T-helper 2 cell treated with Interferon-gamma antibody and Interleukin-4, amounts not matched to agents 5 μg/mL and 100 μg/mL, for 36 hours (primary cell): ENCODE measurements at regions not wholly inside any gene's neighbourhood (a gene's known extent, or its start where the extent isn't known, plus 50 kb on each side); places are given as distances from the start of the nearest gene placed in this dataset.
A peak's percentile ranks its signal among the peaks of the same experiment; 100 is the strongest.
"Not testable (repeated sequence)": the region's sequence is repeated elsewhere in the genome, so short reads cannot be mapped to it uniquely, and the experiment has no call there.

Experiments used
- DNase-seq: peaks from one replicate; pipeline ENCODE4 v3.0.0; 2021; ENCODE audit warnings: low spot score
- H3K27ac Mint-ChIP-seq: one replicate; pipeline ENCODE4 v1.8.0; 2021; ENCODE audit warnings: mild to moderate bottlenecking, mixed read lengths
- H3K27me3 Mint-ChIP-seq: one replicate; pipeline ENCODE4 v1.8.0; 2021; ENCODE audit warnings: low read depth, mixed read lengths
- H3K36me3 Mint-ChIP-seq: one replicate; pipeline ENCODE4 v1.8.0; 2021; ENCODE audit warnings: low read depth, mixed read lengths
- H3K4me1 Mint-ChIP-seq: one replicate; pipeline ENCODE4 v1.8.0; 2021; ENCODE audit warnings: low read depth, mixed read lengths
- H3K4me3 Mint-ChIP-seq: one replicate; pipeline ENCODE4 v1.8.0; 2022; ENCODE audit warnings: mild to moderate bottlenecking, moderate library complexity, mixed read lengths
- H3K9me3 Mint-ChIP-seq: one replicate; pipeline ENCODE4 v1.8.0; 2021; ENCODE audit warnings: mixed read lengths

DNA sequence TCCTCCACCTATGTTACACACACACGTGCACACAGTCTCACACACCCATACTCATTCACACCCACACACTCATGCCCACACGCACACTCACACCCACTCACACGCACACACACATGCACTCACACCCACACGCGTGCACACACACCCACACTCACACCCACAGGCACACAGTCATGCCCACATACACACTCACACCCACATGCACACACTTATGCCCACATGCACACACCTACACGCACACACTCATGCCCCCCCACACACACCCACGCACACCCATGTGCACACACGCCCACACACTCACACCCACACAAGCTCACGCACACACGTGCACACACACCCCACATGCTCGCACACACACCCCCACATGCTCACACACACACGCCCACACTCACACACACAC is 140.0 kb downstream of the F11 start:
- no peaks in the 10 kb centered on the region for H3K4me1 Mint-ChIP-seq
- H3K27me3 Mint-ChIP-seq = no peaks in the 10 kb centered on the region
- H3K27ac Mint-ChIP-seq = no peak overlapping the region
- no peaks in the 10 kb centered on the region for H3K36me3 Mint-ChIP-seq
- peaks cover 7% of the 10 kb centered on the region for H3K9me3 Mint-ChIP-seq
- no peak overlapping the region for H3K4me3 Mint-ChIP-seq
- no peak for DNase-seq

GRCh38 chr4:186404562-186405134 is 138.7 kb downstream of the F11 start:
- no peaks in the 10 kb centered on the region for H3K36me3 Mint-ChIP-seq
- H3K9me3 Mint-ChIP-seq = peaks cover 7% of the 10 kb centered on the region
- H3K27ac Mint-ChIP-seq = no peak overlapping the region
- no peaks in the 10 kb centered on the region for H3K4me1 Mint-ChIP-seq
- H3K27me3 Mint-ChIP-seq = no peaks in the 10 kb centered on the region
- DNase-seq = no peak
- no peak overlapping the region for H3K4me3 Mint-ChIP-seq

DNA sequence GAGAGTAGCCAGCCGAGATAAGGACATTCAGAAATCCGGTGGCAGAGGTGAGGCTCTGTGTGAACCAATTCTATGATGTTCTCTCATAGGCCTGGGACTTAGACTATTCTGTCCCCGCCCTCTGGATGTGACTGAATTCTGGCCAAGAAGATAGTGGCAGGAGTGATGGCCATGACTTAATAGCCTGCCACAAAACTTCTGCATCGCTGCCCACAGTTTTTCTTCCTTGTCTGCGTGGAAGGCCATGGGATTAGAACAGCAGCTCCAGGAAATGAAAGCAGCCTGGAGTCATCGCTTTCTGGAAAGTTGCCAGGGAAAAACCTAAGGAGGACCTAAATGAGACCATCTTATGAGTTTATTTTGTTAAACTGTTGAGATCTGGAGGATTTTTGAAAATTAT is 134.7 kb downstream of the F11 start:
- no peaks in the 10 kb centered on the region for H3K4me1 Mint-ChIP-seq

DNA sequence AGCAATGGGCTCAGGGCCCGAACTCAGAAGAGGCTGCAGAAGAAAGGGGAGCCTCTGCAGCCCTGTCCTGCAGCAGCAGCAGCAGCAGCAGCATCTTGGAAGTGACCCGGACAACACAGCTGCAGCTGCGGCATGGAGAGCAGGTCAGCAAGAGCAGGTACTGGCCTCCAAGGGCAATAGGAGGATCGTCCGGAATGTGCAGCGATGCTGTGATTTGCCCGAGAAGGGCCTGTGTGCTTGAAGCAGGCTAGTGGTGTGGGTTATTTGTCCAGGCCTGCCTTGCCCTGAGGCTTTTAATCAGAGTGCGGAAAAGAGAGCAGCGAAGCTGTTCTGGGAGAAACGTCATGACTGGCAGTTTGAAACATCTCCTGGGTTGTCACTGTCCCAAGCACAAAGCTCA is 126.0 kb downstream of the F11 start:
- no peak overlapping the region for H3K27ac Mint-ChIP-seq
- DNase-seq = no peak
- no peaks in the 10 kb centered on the region for H3K36me3 Mint-ChIP-seq
- H3K27me3 Mint-ChIP-seq = no peaks in the 10 kb centered on the region
- no peaks in the 10 kb centered on the region for H3K4me1 Mint-ChIP-seq
- no peak overlapping the region for H3K4me3 Mint-ChIP-seq
- H3K9me3 Mint-ChIP-seq = no peaks in the 10 kb centered on the region

More for the DNA sequence above, 134.7 kb downstream of the F11 start:
- H3K36me3 Mint-ChIP-seq = no peaks in the 10 kb centered on the region
- no peak overlapping the region for H3K4me3 Mint-ChIP-seq
- no peak overlapping the region for H3K27ac Mint-ChIP-seq
- H3K27me3 Mint-ChIP-seq = no peaks in the 10 kb centered on the region
- DNase-seq = no peak
- no peaks in the 10 kb centered on the region for H3K9me3 Mint-ChIP-seq

DNA sequence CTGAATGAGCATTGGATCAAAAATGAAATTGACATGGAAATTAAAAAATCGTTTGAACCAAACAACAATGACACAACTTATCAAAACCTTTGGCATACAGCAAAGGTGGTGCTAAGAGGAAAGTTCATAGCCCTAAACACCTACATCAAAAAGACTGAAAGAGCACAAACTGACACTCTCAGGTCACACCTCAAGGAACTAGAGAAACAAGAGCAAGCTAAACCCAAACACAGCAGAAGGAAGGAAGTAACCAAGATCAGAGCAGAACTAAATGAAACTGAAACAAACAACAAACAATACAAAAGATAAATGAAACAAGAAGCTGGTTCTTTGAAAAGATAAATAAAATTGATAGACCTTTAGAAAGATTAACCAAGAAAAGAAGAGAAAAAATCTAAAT is 118.3 kb downstream of the F11 start:
- not testable (repeated sequence) for H3K27me3 Mint-ChIP-seq, H3K9me3 Mint-ChIP-seq, H3K36me3 Mint-ChIP-seq, DNase-seq
- Mint-ChIP-seq H3K4me1 (peaks cover 11% of the 10 kb centered on the region), H3K4me3 (peak overlapping the region; percentile 9), H3K27ac (peak overlapping the region; percentile 11)

GRCh38 chr4:186368281-186368680 is 102.3 kb downstream of the F11 start:
- no peak for DNase-seq
- Mint-ChIP-seq H3K4me3 (no peak overlapping the region), H3K27ac (no peak overlapping the region), H3K36me3 (no peaks in the 10 kb centered on the region), H3K27me3 (no peaks in the 10 kb centered on the region), H3K4me1 (no peaks in the 10 kb centered on the region), H3K9me3 (peaks cover 19% of the 10 kb centered on the region)

DNA sequence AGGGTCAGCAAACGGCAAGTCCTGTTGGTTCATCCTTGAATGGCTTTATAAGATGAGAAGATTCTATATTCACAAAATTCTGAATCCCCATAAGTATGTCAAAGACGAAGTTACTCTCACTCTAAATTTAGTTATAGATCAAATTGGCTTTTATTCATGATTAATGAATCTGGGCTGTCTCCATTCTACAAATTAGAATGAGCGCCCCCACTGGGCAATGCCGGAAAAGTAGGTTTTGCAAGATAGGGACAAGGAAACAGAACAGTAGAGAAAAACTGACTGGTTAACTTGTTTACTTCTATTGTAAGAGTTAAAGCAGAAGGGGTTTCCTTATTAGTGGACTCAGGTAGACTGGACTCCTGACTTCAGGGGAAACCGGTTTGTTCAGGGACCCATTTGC is 100.3 kb downstream of the F11 start:
- H3K9me3 Mint-ChIP-seq = peaks cover 19% of the 10 kb centered on the region
- H3K27me3 Mint-ChIP-seq = no peaks in the 10 kb centered on the region
- no peak overlapping the region for H3K4me3 Mint-ChIP-seq
- H3K27ac Mint-ChIP-seq = no peak overlapping the region
- H3K36me3 Mint-ChIP-seq = no peaks in the 10 kb centered on the region
- no peaks in the 10 kb centered on the region for H3K4me1 Mint-ChIP-seq
- DNase-seq = no peak

GRCh38 chr4:186363038-186363437 is 97.0 kb downstream of the F11 start:
- not testable (repeated sequence) for H3K36me3 Mint-ChIP-seq, H3K27me3 Mint-ChIP-seq, H3K27ac Mint-ChIP-seq, H3K4me3 Mint-ChIP-seq, DNase-seq, H3K4me1 Mint-ChIP-seq
- peaks cover 19% of the 10 kb centered on the region for H3K9me3 Mint-ChIP-seq

- Mint-ChIP-seq H3K9me3 (peaks cover 19% of the 10 kb centered on the region), H3K36me3 (no peaks in the 10 kb centered on the region), H3K4me1 (no peaks in the 10 kb centered on the region), H3K27me3 (no peaks in the 10 kb centered on the region), H3K27ac (no peak overlapping the region), H3K4me3 (no peak overlapping the region)
- DNase-seq = no peak
Measured at GRCh38 chr4:186360551-186360950, 94.6 kb downstream of the F11 start.

DNA sequence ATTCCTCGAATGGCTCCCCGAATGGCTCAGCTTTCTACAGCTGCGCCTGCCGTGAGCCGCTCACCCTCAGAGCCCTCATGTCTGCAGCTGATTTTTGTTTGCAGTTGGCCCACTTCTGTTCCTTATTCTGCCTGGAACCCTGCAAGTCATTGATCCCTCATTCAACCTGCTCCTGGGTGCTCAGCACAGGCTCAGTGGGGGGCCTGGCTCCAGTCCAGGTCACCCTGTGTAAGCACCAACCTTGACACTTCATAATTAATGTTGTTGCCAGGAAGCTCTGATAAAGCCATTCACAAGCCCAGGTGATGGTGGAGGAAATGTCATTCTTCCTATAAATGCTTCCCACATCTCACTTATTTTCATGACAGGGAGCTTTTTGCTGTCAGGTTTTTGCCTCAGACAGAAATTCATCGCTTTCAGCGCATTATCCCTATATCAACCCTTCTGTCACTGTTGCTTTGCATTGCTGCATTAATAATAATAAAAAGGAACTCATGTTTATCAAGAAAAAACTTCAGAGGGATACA is 85.7 kb downstream of the F11 start:
- Mint-ChIP-seq H3K27me3 (no peaks in the 10 kb centered on the region), H3K4me1 (no peaks in the 10 kb centered on the region), H3K27ac (no peak overlapping the region), H3K36me3 (no peaks in the 10 kb centered on the region), H3K4me3 (no peak overlapping the region), H3K9me3 (no peaks in the 10 kb centered on the region)
- no peak for DNase-seq

- Mint-ChIP-seq H3K4me1 (no peaks in the 10 kb centered on the region), H3K4me3 (no peak overlapping the region)
Measured at GRCh38 chr4:186348433-186348832, 82.4 kb downstream of the F11 start.

GRCh38 chr4:186347743-186348142 is 81.8 kb downstream of the F11 start:
- no peaks in the 10 kb centered on the region for H3K27me3 Mint-ChIP-seq
- H3K9me3 Mint-ChIP-seq = no peaks in the 10 kb centered on the region
- H3K4me1 Mint-ChIP-seq = no peaks in the 10 kb centered on the region
- H3K4me3 Mint-ChIP-seq = no peak overlapping the region
- H3K27ac Mint-ChIP-seq = no peak overlapping the region
- DNase-seq = no peak
- H3K36me3 Mint-ChIP-seq = no peaks in the 10 kb centered on the region

More at GRCh38 chr4:186348433-186348832, 82.4 kb downstream of the F11 start:
- no peak for DNase-seq
- no peaks in the 10 kb centered on the region for H3K27me3 Mint-ChIP-seq
- no peak overlapping the region for H3K27ac Mint-ChIP-seq
- no peaks in the 10 kb centered on the region for H3K9me3 Mint-ChIP-seq
- no peaks in the 10 kb centered on the region for H3K36me3 Mint-ChIP-seq

DNA sequence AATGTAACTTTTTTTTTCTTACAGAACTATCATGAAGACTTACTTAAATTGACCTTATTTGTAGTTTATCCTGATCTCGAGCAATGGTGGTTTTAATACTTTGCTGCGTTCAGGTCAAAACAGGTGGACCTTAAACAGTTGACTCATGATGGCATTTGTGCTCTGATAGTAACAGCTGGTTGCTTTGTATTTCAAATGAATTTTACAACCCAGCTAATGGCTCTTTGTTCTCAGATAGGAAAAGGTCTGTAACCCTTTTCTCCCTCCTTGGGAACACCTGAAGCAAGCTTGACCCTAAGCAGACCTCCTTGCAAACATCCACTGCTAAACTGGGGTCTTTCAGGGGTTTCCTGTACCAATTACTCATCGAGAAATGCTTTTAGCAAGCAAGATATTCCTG is 79.2 kb downstream of the F11 start:
- no peaks in the 10 kb centered on the region for H3K36me3 Mint-ChIP-seq
- no peak for DNase-seq
- H3K27me3 Mint-ChIP-seq = no peaks in the 10 kb centered on the region
- no peak overlapping the region for H3K27ac Mint-ChIP-seq
- H3K4me1 Mint-ChIP-seq = no peaks in the 10 kb centered on the region
- no peaks in the 10 kb centered on the region for H3K9me3 Mint-ChIP-seq
- no peak overlapping the region for H3K4me3 Mint-ChIP-seq

DNA sequence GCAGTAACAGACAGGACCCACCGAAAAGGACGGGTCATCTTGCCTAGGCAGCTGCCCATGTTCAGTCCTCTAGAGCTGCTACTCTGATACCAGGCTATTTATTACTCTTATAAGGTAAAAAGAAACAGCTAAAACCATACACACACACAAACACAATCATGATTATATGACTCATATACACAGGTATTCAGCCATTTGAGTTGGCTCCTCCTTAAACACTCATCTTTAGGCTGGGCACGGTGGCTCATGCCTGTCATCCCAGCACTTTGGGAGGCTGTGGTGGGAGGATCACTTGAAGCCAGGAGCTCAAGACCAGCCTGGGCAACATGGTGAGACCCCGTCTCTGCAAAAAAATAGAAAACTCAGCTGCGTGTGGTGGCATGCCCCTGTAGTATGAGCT is 76.6 kb downstream of the F11 start:
- no peak overlapping the region for H3K4me3 Mint-ChIP-seq
- H3K27ac Mint-ChIP-seq = no peak overlapping the region
- no peaks in the 10 kb centered on the region for H3K9me3 Mint-ChIP-seq
- no peak for DNase-seq
- no peaks in the 10 kb centered on the region for H3K4me1 Mint-ChIP-seq
- H3K27me3 Mint-ChIP-seq = no peaks in the 10 kb centered on the region
- no peaks in the 10 kb centered on the region for H3K36me3 Mint-ChIP-seq

DNA sequence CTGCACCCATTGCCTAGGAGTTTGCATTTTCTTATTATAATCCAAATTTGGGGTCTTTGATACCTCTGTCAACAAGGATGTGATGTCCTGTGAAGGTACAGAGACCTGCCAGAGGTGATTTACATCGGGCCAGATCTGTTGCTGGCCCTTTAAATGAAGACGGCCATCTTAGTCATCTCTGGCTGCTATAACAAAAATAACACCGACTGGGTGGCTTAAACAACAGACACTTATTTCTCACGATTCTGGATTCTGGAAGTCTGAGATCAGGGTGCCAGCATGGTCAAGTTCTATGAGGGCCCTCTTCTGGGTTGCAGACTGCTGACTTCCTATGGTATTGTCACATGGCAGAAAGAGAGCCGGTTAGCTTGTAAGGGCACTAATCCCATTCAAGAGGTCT is 75.7 kb downstream of the F11 start:
- no peak for DNase-seq
- Mint-ChIP-seq H3K4me1 (no peaks in the 10 kb centered on the region), H3K27ac (no peak overlapping the region), H3K4me3 (no peak overlapping the region), H3K27me3 (no peaks in the 10 kb centered on the region), H3K9me3 (no peaks in the 10 kb centered on the region), H3K36me3 (no peaks in the 10 kb centered on the region)
